Fibroblast of the aortic adventitia (primary cell): ENCODE measurements at regions not wholly inside any gene's neighbourhood (a gene's known extent, or its start where the extent isn't known, plus 50 kb on each side); places are given as distances from the start of the nearest gene placed in this dataset.
"Not testable (repeated sequence)": the region's sequence is repeated elsewhere in the genome, so short reads cannot be mapped to it uniquely, and the experiment has no call there.

Source experiments
- DNase-seq: peaks from one replicate; pipeline ENCODE4 v3.0.0-alpha.2; 2010; ENCODE audit warnings: low read depth
- H3K4me3 ChIP-seq: 2 replicates; pipeline ENCODE4 v1.5.1; 2011; ENCODE audit warnings: low read depth, mild to moderate bottlenecking, control low read depth, low read length, moderate library complexity
- CTCF ChIP-seq: IDR thresholded peaks from 2 replicates; pipeline ENCODE4 v1.5.1; 2011; ENCODE audit warnings: mild to moderate bottlenecking, low read length, control low read depth, inconsistent platforms; ENCODE audit not compliant: insufficient read depth

- no peak for TF ChIP-seq CTCF
- no peak for DNase-seq
- H3K4me3 ChIP-seq: no peak overlapping the region
Observed at GRCh38 chrX:82721891-82722290, 786.2 kb upstream of the POU3F4 start.

- no peak overlapping the region for H3K4me3 ChIP-seq
- DNase-seq: no peak
- no peak for TF ChIP-seq CTCF
Observed at GRCh38 chrX:82723806-82724205, 784.3 kb upstream of the POU3F4 start.

- not testable (repeated sequence) for DNase-seq, H3K4me3 ChIP-seq
Observed at GRCh38 chrX:82727436-82727835, 780.7 kb upstream of the POU3F4 start.

GRCh38 chrX:82732861-82733260 lies 775.2 kb upstream of the POU3F4 start:
- TF ChIP-seq CTCF: no peak
- no peak for DNase-seq

GRCh38 chrX:82734140-82734539 lies 774.0 kb upstream of the POU3F4 start:
- no peak for TF ChIP-seq CTCF
- H3K4me3 ChIP-seq: no peak overlapping the region
- DNase-seq: no peak

More at GRCh38 chrX:82732861-82733260, 775.2 kb upstream of the POU3F4 start:
- H3K4me3 ChIP-seq: no peak overlapping the region

- DNase-seq, H3K4me3 ChIP-seq: not testable (repeated sequence)
Observed at GRCh38 chrX:82738313-82738712, 769.8 kb upstream of the POU3F4 start.

- TF ChIP-seq CTCF: no peak
Observed at GRCh38 chrX:82742351-82742750, 765.7 kb upstream of the POU3F4 start.

GRCh38 chrX:82745725-82746124 lies 762.4 kb upstream of the POU3F4 start:
- not testable (repeated sequence) for H3K4me3 ChIP-seq, DNase-seq

More at GRCh38 chrX:82742351-82742750, 765.7 kb upstream of the POU3F4 start:
- no peak overlapping the region for H3K4me3 ChIP-seq
- DNase-seq: no peak
